OCI-LY1 (cell line): ENCODE measurements at regions not wholly inside any gene's neighbourhood (a gene's known extent, or its start where the extent isn't known, plus 50 kb on each side); places are given as distances from the start of the nearest gene placed in this dataset.

Experiments
- H2AFZ ChIP-seq: fragments of 200-600 bp; sonication (generic), shearing (Covaris generic); 2 replicates; pipeline ENCODE4 v1.6.0; 2014; ENCODE audit warnings: antibody characterized with exemption, mild to moderate bottlenecking, low read length
- H3F3A ChIP-seq: fragments of 200-600 bp; sonication (generic), shearing (Covaris generic); 2 replicates; pipeline ENCODE4 v1.6.0; 2014; ENCODE audit warnings: mild to moderate bottlenecking, antibody characterized with exemption, low read length, moderate library complexity; ENCODE audit not compliant: insufficient read depth
- H3K27ac ChIP-seq: fragments of 200-600 bp; sonication (generic); 2 replicates; pipeline ENCODE4 v1.5.1; 2014; ENCODE audit warnings: low read length, mixed run types, mild to moderate bottlenecking, low read depth; ENCODE audit not compliant: poor library complexity, severe bottlenecking
- H3K27me3 ChIP-seq: fragments of 200-600 bp; sonication (generic); 2 replicates; pipeline ENCODE4 v1.6.0; 2014; ENCODE audit warnings: antibody characterized with exemption, mild to moderate bottlenecking, low read length, moderate library complexity; ENCODE audit not compliant: insufficient read depth
- H3K36me3 ChIP-seq: fragments of 200-600 bp; sonication (generic); 2 replicates; pipeline ENCODE4 v1.6.1; 2014; ENCODE audit warnings: mild to moderate bottlenecking, antibody characterized with exemption, low read length, moderate library complexity, mixed read lengths; ENCODE audit not compliant: insufficient read depth
- H3K4me1 ChIP-seq: fragments of 200-600 bp; sonication (generic); 2 replicates; pipeline ENCODE4 v1.5.1; 2014; ENCODE audit warnings: mild to moderate bottlenecking, low read length, moderate library complexity; ENCODE audit not compliant: insufficient read depth, severe bottlenecking
- H3K4me2 ChIP-seq: fragments of 200-600 bp; sonication (generic), shearing (Covaris generic); 2 replicates; pipeline ENCODE4 v1.6.1; 2014; ENCODE audit warnings: low read length
- H3K4me3 ChIP-seq: fragments of 200-600 bp; sonication (generic); 2 replicates; pipeline ENCODE4 v1.5.1; 2014; ENCODE audit warnings: low read length, low read depth, mild to moderate bottlenecking, mixed read lengths; ENCODE audit not compliant: poor library complexity, severe bottlenecking
- H3K79me2 ChIP-seq: fragments of 200-600 bp; shearing (Covaris generic); 2 replicates; pipeline ENCODE4 v1.6.1; 2016; ENCODE audit warnings: mixed run types, low read length, mixed read lengths; ENCODE audit not compliant: insufficient read depth
- H3K9ac ChIP-seq: fragments of 200-600 bp; sonication (generic), shearing (Covaris generic); 2 replicates; pipeline ENCODE4 v1.6.1; 2014; ENCODE audit warnings: mild to moderate bottlenecking, low read length, mixed read lengths
- H3K9me2 ChIP-seq: fragments of 200-600 bp; sonication (generic), shearing (Covaris generic); 2 replicates; pipeline ENCODE4 v1.6.1; 2014; ENCODE audit warnings: low read depth, mild to moderate bottlenecking, low read length, mixed read lengths
- H3K9me3 ChIP-seq: fragments of 200-600 bp; shearing (Covaris generic); 2 replicates; pipeline ENCODE4 v1.6.1; 2014; ENCODE audit warnings: low read length, mixed read lengths
- H4K20me1 ChIP-seq: fragments of 200-600 bp; sonication (generic), shearing (Covaris generic); 2 replicates; pipeline ENCODE4 v1.6.0; 2016; ENCODE audit warnings: mild to moderate bottlenecking, low read length; ENCODE audit not compliant: insufficient read depth
- CTCF ChIP-seq: fragments of 200-600 bp; sonication (generic), shearing (Covaris generic); IDR thresholded peaks from 2 replicates; pipeline ENCODE4 v1.5.1; 2017; ENCODE audit warnings: mild to moderate bottlenecking, antibody characterized with exemption, low read length, moderate library complexity, mixed read lengths
- EZH2 ChIP-seq: fragments of 200-600 bp; sonication (generic), shearing (Covaris generic); IDR thresholded peaks from 2 replicates; pipeline ENCODE4 v1.8.0; 2017; ENCODE audit warnings: borderline replicate concordance, mixed run types, mild to moderate bottlenecking, antibody characterized with exemption, low read length, moderate library complexity, mixed read lengths

- no peaks in the 10 kb centered on the region for H3K27me3 ChIP-seq
- H3K9ac ChIP-seq, result no peak overlapping the region
- no peaks in the 10 kb centered on the region for H3K79me2 ChIP-seq
- no peaks in the 10 kb centered on the region for H3F3A ChIP-seq
- H2AFZ ChIP-seq, result no peak overlapping the region
- H4K20me1 ChIP-seq, result no peaks in the 10 kb centered on the region
- H3K4me2 ChIP-seq, result no peak overlapping the region
- no peaks in the 10 kb centered on the region for H3K4me1 ChIP-seq
- H3K27ac ChIP-seq, result no peak overlapping the region
- no peaks in the 10 kb centered on the region for H3K9me3 ChIP-seq
- H3K4me3 ChIP-seq, result no peak overlapping the region
- no peak for TF ChIP-seq EZH2
- TF ChIP-seq CTCF, result no peak
- H3K9me2 ChIP-seq, result no peaks in the 10 kb centered on the region
- no peaks in the 10 kb centered on the region for H3K36me3 ChIP-seq
Measured at GRCh38 chr7:19295376-19295775, 150.2 kb upstream of the FERD3L start.

GRCh38 chr7:19294619-19295018 is 149.4 kb upstream of the FERD3L start:
- no peak overlapping the region for H3K4me2 ChIP-seq
- H4K20me1 ChIP-seq, result no peaks in the 10 kb centered on the region
- no peak overlapping the region for H2AFZ ChIP-seq
- no peak overlapping the region for H3K9ac ChIP-seq
- no peaks in the 10 kb centered on the region for H3K9me3 ChIP-seq
- no peak overlapping the region for H3K4me3 ChIP-seq
- H3F3A ChIP-seq, result no peaks in the 10 kb centered on the region
- H3K27me3 ChIP-seq, result no peaks in the 10 kb centered on the region
- no peaks in the 10 kb centered on the region for H3K36me3 ChIP-seq
- no peaks in the 10 kb centered on the region for H3K9me2 ChIP-seq
- no peak overlapping the region for H3K27ac ChIP-seq
- TF ChIP-seq EZH2 (no peak), CTCF (no peak)
- no peaks in the 10 kb centered on the region for H3K4me1 ChIP-seq
- H3K79me2 ChIP-seq, result no peaks in the 10 kb centered on the region

GRCh38 chr7:19293431-19293830 is 148.2 kb upstream of the FERD3L start:
- Histone ChIP-seq H3K9me2 (no peaks in the 10 kb centered on the region), H3K36me3 (no peaks in the 10 kb centered on the region), H3F3A (no peaks in the 10 kb centered on the region), H3K27me3 (no peaks in the 10 kb centered on the region), H4K20me1 (no peaks in the 10 kb centered on the region), H3K27ac (no peak overlapping the region), H3K4me3 (no peak overlapping the region), H3K9me3 (no peaks in the 10 kb centered on the region), H3K9ac (no peak overlapping the region), H3K4me1 (no peaks in the 10 kb centered on the region), H3K4me2 (no peak overlapping the region), H3K79me2 (no peaks in the 10 kb centered on the region), H2AFZ (no peak overlapping the region)
- no peak for TF ChIP-seq EZH2
- no peak for TF ChIP-seq CTCF
